ENCODE measurements at regions not wholly inside any gene's neighbourhood (a gene's known extent, or its start where the extent isn't known, plus 50 kb on each side); places are given as distances from the start of the nearest gene placed in this dataset.

GRCh38 chr3:43214616-43215015, 71.7 kb upstream of the SNRK start:
- FAIRE-seq (no peak), DNase-seq (no peak)
- Histone ChIP-seq H3K9ac (ENCODE audit: low read length in 3 of 3) (no peak overlapping the region), H3K27me3 (ENCODE audit: control insufficient read depth, insufficient read depth, low read length) (no peaks in the 10 kb centered on the region), H3K4me3 (ENCODE audit: low read length in 3 of 3) (no peak overlapping the region), H3K36me3 (ENCODE audit: control insufficient read depth in 2 of 3, insufficient read depth in 3 of 3, low read length in 3 of 3) (no peaks in the 10 kb centered on the region), H3K4me1 (ENCODE audit: control insufficient read depth in 2 of 3, insufficient read depth in 2 of 3, low read depth in 1 of 3, low read length in 3 of 3) (peaks cover 0 to 43% (median 26%) of the 10 kb centered on the region in 3 donors), H3K27ac (ENCODE audit: low read depth in 2 of 2, low read length in 2 of 2) (no peak overlapping the region), H3K9me3 (ENCODE audit: control insufficient read depth in 2 of 3, insufficient read depth in 1 of 3, low read length in 3 of 3) (no peaks in the 10 kb centered on the region)
- intact Hi-C loops (cut with DNase I): no loop called here
- TF ChIP-seq CTCF (IDR thresholded peaks at IDR 0.05; ENCODE audit: borderline replicate concordance, extremely low read depth, insufficient read depth): no peak

- TF ChIP-seq CTCF (IDR thresholded peaks at IDR 0.05; ENCODE audit: borderline replicate concordance, extremely low read depth, insufficient read depth): no peak
- Histone ChIP-seq H3K9ac (ENCODE audit: low read length in 3 of 3) (no peak overlapping the region), H3K36me3 (ENCODE audit: control insufficient read depth in 2 of 3, insufficient read depth in 3 of 3, low read length in 3 of 3) (no peaks in the 10 kb centered on the region), H3K9me3 (ENCODE audit: control insufficient read depth in 2 of 3, insufficient read depth in 1 of 3, low read length in 3 of 3) (no peaks in the 10 kb centered on the region), H3K27ac (ENCODE audit: low read depth in 2 of 2, low read length in 2 of 2) (peak overlapping the region; percentile 49 to 67), H3K27me3 (ENCODE audit: control insufficient read depth, insufficient read depth, low read length) (no peaks in the 10 kb centered on the region), H3K4me1 (ENCODE audit: control insufficient read depth in 2 of 3, insufficient read depth in 2 of 3, low read depth in 1 of 3, low read length in 3 of 3) (peaks cover 0 to 43% (median 27%) of the 10 kb centered on the region in 3 donors), H3K4me3 (ENCODE audit: low read length in 3 of 3) (no peak overlapping the region)
- DNase-seq (peak in 2 of 5 donors; percentile 25 to 58), FAIRE-seq (peak; percentile 86)
- intact Hi-C loops (cut with DNase I): no loop called here
These were observed 72.7 kb upstream of the SNRK start for GRCh38 chr3:43213631-43214030.

GRCh38 chr3:43212914-43213611, 73.3 kb upstream of the SNRK start:
- Histone ChIP-seq H3K36me3 (ENCODE audit: control insufficient read depth in 2 of 3, insufficient read depth in 3 of 3, low read length in 3 of 3) (no peaks in the 10 kb centered on the region), H3K4me1 (ENCODE audit: control insufficient read depth in 2 of 3, insufficient read depth in 2 of 3, low read depth in 1 of 3, low read length in 3 of 3) (peaks cover 0 to 43% (median 27%) of the 10 kb centered on the region in 3 donors), H3K9me3 (ENCODE audit: control insufficient read depth in 2 of 3, insufficient read depth in 1 of 3, low read length in 3 of 3) (no peaks in the 10 kb centered on the region), H3K27ac (ENCODE audit: low read depth in 2 of 2, low read length in 2 of 2) (peak overlapping the region; percentile 49 to 67), H3K9ac (ENCODE audit: low read length in 3 of 3) (no peak overlapping the region), H3K4me3 (ENCODE audit: low read length in 3 of 3) (no peak overlapping the region), H3K27me3 (ENCODE audit: control insufficient read depth, insufficient read depth, low read length) (no peaks in the 10 kb centered on the region)
- no peak for FAIRE-seq
- intact Hi-C loops (cut with DNase I): no loop called here
- no peak for DNase-seq
- TF ChIP-seq CTCF (IDR thresholded peaks at IDR 0.05; ENCODE audit: borderline replicate concordance, extremely low read depth, insufficient read depth): no peak
